ENCODE measurements at regions not wholly inside any gene's neighbourhood (a gene's known extent, or its start where the extent isn't known, plus 50 kb on each side); places are given as distances from the start of the nearest gene placed in this dataset.

DNA sequence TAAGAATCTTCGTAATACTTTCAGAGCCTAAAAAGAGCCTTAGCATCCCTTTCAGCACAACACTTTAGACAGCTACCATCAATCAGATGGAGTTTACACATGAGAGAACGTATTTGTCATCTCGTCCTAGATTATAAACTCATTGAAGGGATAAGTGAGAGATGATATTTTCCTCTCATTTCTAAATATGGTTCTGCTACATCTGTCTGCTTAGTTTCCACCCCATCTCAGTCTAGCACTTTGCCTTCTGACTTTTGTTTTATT lies 208.4 kb upstream of the CD180 start:
- Mint-ChIP-seq H3K27me3 (ENCODE audit: unreplicated experiment) (no peaks in the 10 kb centered on the region), H3K36me3 (ENCODE audit: insufficient read depth, unreplicated experiment) (no peaks in the 10 kb centered on the region), H3K4me1 (ENCODE audit: low read depth, unreplicated experiment) (peaks cover 10% of the 10 kb centered on the region), H3K9me3 (ENCODE audit: low read depth, unreplicated experiment) (no peaks in the 10 kb centered on the region), H3K27ac (ENCODE audit: unreplicated experiment) (no peak overlapping the region), H3K4me3 (ENCODE audit: low read depth, unreplicated experiment) (no peak overlapping the region)
- intact Hi-C loops (cut with micrococcal nuclease; ENCODE audit: unreplicated experiment): no loop called here
- TF ChIP-seq, protein P1, sequence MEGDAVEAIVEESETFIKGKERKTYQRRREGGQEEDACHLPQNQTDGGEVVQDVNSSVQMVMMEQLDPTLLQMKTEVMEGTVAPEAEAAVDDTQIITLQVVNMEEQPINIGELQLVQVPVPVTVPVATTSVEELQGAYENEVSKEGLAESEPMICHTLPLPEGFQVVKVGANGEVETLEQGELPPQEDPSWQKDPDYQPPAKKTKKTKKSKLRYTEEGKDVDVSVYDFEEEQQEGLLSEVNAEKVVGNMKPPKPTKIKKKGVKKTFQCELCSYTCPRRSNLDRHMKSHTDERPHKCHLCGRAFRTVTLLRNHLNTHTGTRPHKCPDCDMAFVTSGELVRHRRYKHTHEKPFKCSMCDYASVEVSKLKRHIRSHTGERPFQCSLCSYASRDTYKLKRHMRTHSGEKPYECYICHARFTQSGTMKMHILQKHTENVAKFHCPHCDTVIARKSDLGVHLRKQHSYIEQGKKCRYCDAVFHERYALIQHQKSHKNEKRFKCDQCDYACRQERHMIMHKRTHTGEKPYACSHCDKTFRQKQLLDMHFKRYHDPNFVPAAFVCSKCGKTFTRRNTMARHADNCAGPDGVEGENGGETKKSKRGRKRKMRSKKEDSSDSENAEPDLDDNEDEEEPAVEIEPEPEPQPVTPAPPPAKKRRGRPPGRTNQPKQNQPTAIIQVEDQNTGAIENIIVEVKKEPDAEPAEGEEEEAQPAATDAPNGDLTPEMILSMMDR (IDR thresholded peaks at IDR 0.05; ENCODE audit: unreplicated experiment): no peak
- no TSS peak for BruUV-seq (replicated peaks)
- CTCF ChIA-PET: no interaction called here
- no peak for DNase-seq

DNA sequence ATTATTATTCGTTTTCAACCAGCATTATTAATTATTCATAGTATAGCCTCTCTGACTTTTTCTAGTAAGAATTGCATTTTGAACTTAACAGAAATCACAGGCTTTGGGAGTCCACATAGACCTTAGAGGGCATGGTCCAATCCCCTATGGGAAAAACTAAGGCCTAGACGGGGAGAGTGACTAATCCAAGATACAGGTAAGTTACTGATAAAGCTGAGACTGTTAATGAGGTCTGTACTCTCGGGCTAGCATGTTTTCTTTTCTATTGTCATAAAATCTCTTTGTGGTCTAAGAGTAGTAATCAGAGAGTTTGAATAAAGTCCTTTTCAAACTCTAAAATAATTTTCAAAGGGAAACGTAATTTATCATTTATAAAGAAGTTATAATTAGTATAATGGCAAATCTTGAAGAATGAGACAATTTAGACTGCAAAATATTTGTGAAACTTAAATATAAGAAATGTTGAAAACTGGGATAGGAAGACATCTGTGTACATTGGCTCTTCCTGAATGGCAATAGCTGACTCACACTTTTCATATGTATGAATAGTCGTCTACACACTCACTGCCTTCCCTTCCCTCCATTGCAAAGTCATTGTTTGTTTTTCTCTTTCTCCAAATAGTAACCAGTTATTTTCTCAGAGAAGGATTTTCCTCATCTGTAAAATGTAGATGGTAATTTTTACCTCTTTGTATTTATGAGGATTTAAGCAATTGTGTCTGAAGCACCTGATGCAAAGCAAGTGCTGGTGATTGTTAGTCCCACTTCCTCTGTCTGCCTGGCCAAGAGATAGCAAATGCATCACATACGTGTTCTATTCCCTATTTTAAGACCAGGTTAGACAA lies 207.9 kb upstream of the CD180 start:
- H3K27ac Mint-ChIP-seq (ENCODE audit: unreplicated experiment): no peak overlapping the region
- peaks cover 10% of the 10 kb centered on the region for H3K4me1 Mint-ChIP-seq (ENCODE audit: low read depth, unreplicated experiment)
- TF ChIP-seq, protein P1 (IDR thresholded peaks at IDR 0.05; ENCODE audit: unreplicated experiment): no peak
- no peak for DNase-seq
- no peaks in the 10 kb centered on the region for H3K27me3 Mint-ChIP-seq (ENCODE audit: unreplicated experiment)
- no peaks in the 10 kb centered on the region for H3K9me3 Mint-ChIP-seq (ENCODE audit: low read depth, unreplicated experiment)
- intact Hi-C loops (cut with micrococcal nuclease; ENCODE audit: unreplicated experiment): no loop called here
- no peaks in the 10 kb centered on the region for H3K36me3 Mint-ChIP-seq (ENCODE audit: insufficient read depth, unreplicated experiment)
- CTCF ChIA-PET: no interaction called here
- H3K4me3 Mint-ChIP-seq (ENCODE audit: low read depth, unreplicated experiment): no peak overlapping the region
- no TSS peak for BruUV-seq (replicated peaks)

DNA sequence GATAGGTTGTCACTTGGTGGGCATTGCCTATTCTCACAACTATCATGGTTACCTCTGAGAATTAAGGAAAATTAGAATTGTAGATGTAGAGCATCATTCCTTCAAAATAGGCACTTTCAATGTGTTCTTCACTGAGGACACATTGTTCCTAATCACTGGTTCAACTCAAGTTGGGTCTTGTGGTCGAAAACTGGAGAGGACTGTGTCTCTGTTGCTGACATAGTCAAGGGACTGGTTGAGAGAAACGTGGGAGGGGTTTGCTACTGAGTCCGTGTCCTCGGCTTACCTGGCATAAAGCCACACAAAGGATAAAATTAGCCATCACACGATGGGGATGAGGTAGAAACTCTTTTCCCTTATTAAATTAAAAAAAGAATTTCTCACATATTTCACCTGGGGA lies 205.9 kb upstream of the CD180 start:
- intact Hi-C loops (cut with micrococcal nuclease; ENCODE audit: unreplicated experiment): no loop called here
- Mint-ChIP-seq H3K4me3 (ENCODE audit: low read depth, unreplicated experiment) (no peak overlapping the region), H3K27ac (ENCODE audit: unreplicated experiment) (no peak overlapping the region), H3K27me3 (ENCODE audit: unreplicated experiment) (no peaks in the 10 kb centered on the region), H3K36me3 (ENCODE audit: insufficient read depth, unreplicated experiment) (no peaks in the 10 kb centered on the region), H3K9me3 (ENCODE audit: low read depth, unreplicated experiment) (no peaks in the 10 kb centered on the region), H3K4me1 (ENCODE audit: low read depth, unreplicated experiment) (peaks cover 10% of the 10 kb centered on the region)
- TF ChIP-seq, protein P1 (IDR thresholded peaks at IDR 0.05; ENCODE audit: unreplicated experiment): no peak
- no TSS peak for BruUV-seq (replicated peaks)
- no peak for DNase-seq
- CTCF ChIA-PET: no interaction called here

DNA sequence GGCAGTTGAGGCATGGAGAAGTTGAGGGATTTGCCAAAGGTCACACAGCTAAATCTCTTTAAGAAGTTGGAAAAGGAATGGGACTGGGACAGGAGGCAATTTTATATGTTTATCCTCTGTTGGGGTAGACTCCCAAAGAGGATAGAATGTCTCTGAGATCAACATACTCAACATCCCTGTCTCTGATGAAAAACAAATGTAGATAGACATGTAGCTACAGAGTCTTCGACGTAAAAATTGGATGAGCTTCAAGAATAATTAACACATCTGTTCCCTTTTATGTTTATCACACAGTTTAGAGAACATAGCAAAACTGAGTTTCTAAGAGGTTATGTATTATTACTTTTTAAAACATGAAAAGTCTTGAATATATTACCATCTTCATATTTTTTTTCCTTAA lies 204.6 kb upstream of the CD180 start:
- BruUV-seq (replicated peaks): no TSS peak
- Mint-ChIP-seq H3K4me1 (ENCODE audit: low read depth, unreplicated experiment) (peaks cover 10% of the 10 kb centered on the region), H3K9me3 (ENCODE audit: low read depth, unreplicated experiment) (no peaks in the 10 kb centered on the region), H3K36me3 (ENCODE audit: insufficient read depth, unreplicated experiment) (no peaks in the 10 kb centered on the region), H3K27me3 (ENCODE audit: unreplicated experiment) (no peaks in the 10 kb centered on the region), H3K4me3 (ENCODE audit: low read depth, unreplicated experiment) (no peak overlapping the region), H3K27ac (ENCODE audit: unreplicated experiment) (no peak overlapping the region)
- TF ChIP-seq, protein P1 (IDR thresholded peaks at IDR 0.05; ENCODE audit: unreplicated experiment): no peak
- CTCF ChIA-PET: no interaction called here
- intact Hi-C loops (cut with micrococcal nuclease; ENCODE audit: unreplicated experiment): no loop called here
- DNase-seq: no peak
